Naive B cell (primary cell): ENCODE measurements at regions not wholly inside any gene's neighbourhood (a gene's known extent, or its start where the extent isn't known, plus 50 kb on each side); places are given as distances from the start of the nearest gene placed in this dataset.
"Not testable (repeated sequence)": the region's sequence is repeated elsewhere in the genome, so short reads cannot be mapped to it uniquely, and the experiment has no call there.

Source experiments
- ATAC-seq, 2 donors: fragments of 150-1000 bp; cut with Tn5 transposase; 2 replicates each; pipeline ENCODE4 v1.10.0; 2021; ENCODE audit warnings: low read depth in 2 of 2, mild to moderate bottlenecking in 2 of 2, moderate library complexity in 2 of 2
- DNase-seq: peaks from one replicate; pipeline ENCODE4 v3.0.0; 2022
- H3K27ac Mint-ChIP-seq, 6 donors: one replicate each; pipeline ENCODE4 v1.8.0; 2020 to 2022; ENCODE audit warnings: mild to moderate bottlenecking in 6 of 6, mixed read lengths in 6 of 6, moderate library complexity in 5 of 6, inconsistent platforms in 2 of 6
- H3K27me3 Mint-ChIP-seq, 3 donors: one replicate each; pipeline ENCODE4 v1.8.0; 2021 to 2022; ENCODE audit warnings: mixed read lengths in 3 of 3, mild to moderate bottlenecking in 1 of 3
- H3K36me3 Mint-ChIP-seq, 2 donors: one replicate each; pipeline ENCODE4 v1.8.0; 2020 to 2022; ENCODE audit warnings: mixed read lengths in 2 of 2, inconsistent platforms in 1 of 2, mild to moderate bottlenecking in 1 of 2
- H3K4me1 Mint-ChIP-seq, 3 donors: one replicate each; pipeline ENCODE4 v1.8.0; 2020 to 2022; ENCODE audit warnings: mixed read lengths in 3 of 3, inconsistent platforms in 1 of 3, mild to moderate bottlenecking in 1 of 3, moderate library complexity in 1 of 3
- H3K4me3 Mint-ChIP-seq, 8 donors: one replicate each; pipeline ENCODE4 v1.8.0; 2020 to 2022; ENCODE audit warnings: mild to moderate bottlenecking in 8 of 8, mixed read lengths in 8 of 8, moderate library complexity in 8 of 8, inconsistent platforms in 2 of 8
- H3K9me3 Mint-ChIP-seq, 7 donors: one replicate each; pipeline ENCODE4 v1.8.0; 2020 to 2022; ENCODE audit warnings: mixed read lengths in 7 of 7, mild to moderate bottlenecking in 5 of 7, inconsistent platforms in 2 of 7, moderate library complexity in 1 of 7

- Mint-ChIP-seq H3K9me3 (peaks cover 0 to 7% (median 4%) of the 10 kb centered on the region in 7 donors), H3K36me3 (no peaks in the 10 kb centered on the region), H3K4me3 (no peak overlapping the region), H3K4me1 (no peaks in the 10 kb centered on the region), H3K27ac (no peak overlapping the region), H3K27me3 (no peaks in the 10 kb centered on the region)
- ATAC-seq = no peak
- DNase-seq = no peak
Measured at GRCh38 chr7:136496551-136496950, 371.9 kb upstream of the CHRM2 start.

GRCh38 chr7:136495081-136495480 is 373.4 kb upstream of the CHRM2 start:
- H3K4me3 Mint-ChIP-seq = no peak overlapping the region
- DNase-seq (no peak), ATAC-seq (no peak)
- no peak overlapping the region for H3K27ac Mint-ChIP-seq
- no peaks in the 10 kb centered on the region for H3K27me3 Mint-ChIP-seq
- no peaks in the 10 kb centered on the region for H3K4me1 Mint-ChIP-seq
- no peaks in the 10 kb centered on the region for H3K36me3 Mint-ChIP-seq
- peaks cover 0 to 7% (median 4%) of the 10 kb centered on the region in 7 donors for H3K9me3 Mint-ChIP-seq

- Mint-ChIP-seq H3K9me3 (peaks cover 0 to 7% (median 2%) of the 10 kb centered on the region in 7 donors), H3K4me3 (no peak overlapping the region), H3K36me3 (no peaks in the 10 kb centered on the region), H3K27ac (no peak overlapping the region), H3K4me1 (no peaks in the 10 kb centered on the region), H3K27me3 (no peaks in the 10 kb centered on the region)
- ATAC-seq = no peak
- no peak for DNase-seq
Measured at GRCh38 chr7:136492366-136492765, 376.1 kb upstream of the CHRM2 start.

GRCh38 chr7:136489808-136490207 is 378.6 kb upstream of the CHRM2 start:
- H3K9me3 Mint-ChIP-seq = peaks cover 0 to 7% (median 2%) of the 10 kb centered on the region in 7 donors
- no peaks in the 10 kb centered on the region for H3K27me3 Mint-ChIP-seq

GRCh38 chr7:136480901-136481300 is 387.6 kb upstream of the CHRM2 start:
- ATAC-seq (no peak), DNase-seq (no peak)
- no peaks in the 10 kb centered on the region for H3K27me3 Mint-ChIP-seq
- H3K4me1 Mint-ChIP-seq = no peaks in the 10 kb centered on the region
- peaks cover 0 to 7% (median 3%) of the 10 kb centered on the region in 7 donors for H3K9me3 Mint-ChIP-seq
- no peak overlapping the region for H3K27ac Mint-ChIP-seq
- H3K4me3 Mint-ChIP-seq = no peak overlapping the region
- no peaks in the 10 kb centered on the region for H3K36me3 Mint-ChIP-seq

More at GRCh38 chr7:136489808-136490207, 378.6 kb upstream of the CHRM2 start:
- Mint-ChIP-seq H3K4me3 (no peak overlapping the region), H3K36me3 (no peaks in the 10 kb centered on the region), H3K27ac (no peak overlapping the region), H3K4me1 (no peaks in the 10 kb centered on the region)
- ATAC-seq = no peak
- no peak for DNase-seq

GRCh38 chr7:136479922-136480321 is 388.5 kb upstream of the CHRM2 start:
- Mint-ChIP-seq H3K36me3 (no peaks in the 10 kb centered on the region), H3K9me3 (peaks cover 2 to 7% (median 4%) of the 10 kb centered on the region in 7 donors), H3K4me1 (no peaks in the 10 kb centered on the region), H3K4me3 (no peak overlapping the region), H3K27me3 (no peaks in the 10 kb centered on the region), H3K27ac (no peak overlapping the region)
- DNase-seq = no peak
- no peak for ATAC-seq

- H3K4me1 Mint-ChIP-seq = no peaks in the 10 kb centered on the region
- H3K9me3 Mint-ChIP-seq = peaks cover 21 to 51% (median 30%) of the 10 kb centered on the region in 7 donors
- H3K4me3 Mint-ChIP-seq = no peak overlapping the region
- H3K36me3 Mint-ChIP-seq = peaks cover 0 to 14% of the 10 kb centered on the region in 2 donors
- ATAC-seq (no peak), DNase-seq (no peak)
- no peak overlapping the region for H3K27ac Mint-ChIP-seq
- H3K27me3 Mint-ChIP-seq = no peaks in the 10 kb centered on the region
Measured at GRCh38 chr7:136470179-136470578, 398.3 kb upstream of the CHRM2 start.

GRCh38 chr7:136452949-136453348 is 415.5 kb upstream of the CHRM2 start:
- H3K4me3 Mint-ChIP-seq = no peak overlapping the region
- no peaks in the 10 kb centered on the region for H3K36me3 Mint-ChIP-seq
- H3K4me1 Mint-ChIP-seq = no peaks in the 10 kb centered on the region

GRCh38 chr7:136446751-136447150 is 421.7 kb upstream of the CHRM2 start:
- DNase-seq (no peak), ATAC-seq (no peak)
- peaks cover 0 to 8% (median 6%) of the 10 kb centered on the region in 7 donors for H3K9me3 Mint-ChIP-seq
- no peak overlapping the region for H3K4me3 Mint-ChIP-seq
- no peaks in the 10 kb centered on the region for H3K4me1 Mint-ChIP-seq
- H3K36me3 Mint-ChIP-seq = no peaks in the 10 kb centered on the region
- H3K27ac Mint-ChIP-seq = no peak overlapping the region
- H3K27me3 Mint-ChIP-seq = no peaks in the 10 kb centered on the region

More at GRCh38 chr7:136452949-136453348, 415.5 kb upstream of the CHRM2 start:
- Mint-ChIP-seq H3K27ac (no peak overlapping the region), H3K9me3 (peaks cover 3 to 14% (median 7%) of the 10 kb centered on the region in 7 donors), H3K27me3 (no peaks in the 10 kb centered on the region)
- ATAC-seq (no peak), DNase-seq (no peak)

GRCh38 chr7:136441835-136442234 is 426.6 kb upstream of the CHRM2 start:
- Mint-ChIP-seq H3K9me3 (peaks cover 0 to 17% (median 3%) of the 10 kb centered on the region in 7 donors), H3K4me1 (no peaks in the 10 kb centered on the region), H3K27me3 (no peaks in the 10 kb centered on the region), H3K27ac (no peak overlapping the region), H3K4me3 (no peak overlapping the region), H3K36me3 (no peaks in the 10 kb centered on the region)
- DNase-seq (no peak), ATAC-seq (no peak)

GRCh38 chr7:136431736-136432135 is 436.7 kb upstream of the CHRM2 start:
- not testable (repeated sequence) for H3K4me1 Mint-ChIP-seq, H3K27me3 Mint-ChIP-seq, ATAC-seq, H3K36me3 Mint-ChIP-seq, H3K9me3 Mint-ChIP-seq, H3K27ac Mint-ChIP-seq, H3K4me3 Mint-ChIP-seq, DNase-seq

GRCh38 chr7:136424058-136424457 is 444.4 kb upstream of the CHRM2 start:
- Mint-ChIP-seq H3K9me3 (peaks cover 4 to 11% (median 7%) of the 10 kb centered on the region in 7 donors), H3K36me3 (no peaks in the 10 kb centered on the region), H3K27ac (no peak overlapping the region), H3K4me1 (no peaks in the 10 kb centered on the region), H3K27me3 (peaks cover 0 to 5% (median 0%) of the 10 kb centered on the region in 3 donors), H3K4me3 (no peak overlapping the region)
- ATAC-seq = no peak
- no peak for DNase-seq

GRCh38 chr7:136419740-136420139 is 442.6 kb upstream of the MTPN start:
- H3K4me1 Mint-ChIP-seq, DNase-seq, H3K27ac Mint-ChIP-seq, H3K27me3 Mint-ChIP-seq, H3K4me3 Mint-ChIP-seq, ATAC-seq, H3K36me3 Mint-ChIP-seq: not testable (repeated sequence)
- H3K9me3 Mint-ChIP-seq = peaks cover 3 to 11% (median 6%) of the 10 kb centered on the region in 7 donors

GRCh38 chr7:136412952-136413351 is 435.8 kb upstream of the MTPN start:
- Mint-ChIP-seq H3K27ac (no peak overlapping the region), H3K9me3 (peaks cover 0 to 2% (median 0%) of the 10 kb centered on the region in 7 donors), H3K4me3 (peak overlapping the region in 1 of 8 donors; percentile 10), H3K4me1 (no peaks in the 10 kb centered on the region), H3K27me3 (peaks cover 0 to 5% (median 0%) of the 10 kb centered on the region in 3 donors), H3K36me3 (no peaks in the 10 kb centered on the region)
- ATAC-seq (no peak), DNase-seq (no peak)
